GM12878 (cell line): ENCODE measurements at regions not wholly inside any gene's neighbourhood (a gene's known extent, or its start where the extent isn't known, plus 50 kb on each side); places are given as distances from the start of the nearest gene placed in this dataset.

Source experiments
- CBX5 ChIP-seq: sonication (generic); IDR thresholded peaks from 2 replicates; pipeline ENCODE4 v1.6.1; 2016; ENCODE audit warnings: low read depth, moderate library complexity, mild to moderate bottlenecking, inconsistent platforms
- EZH2 ChIP-seq: IDR thresholded peaks from 2 replicates; pipeline ENCODE4 v1.6.1; 2012; ENCODE audit warnings: low read depth, mild to moderate bottlenecking, control low read depth, inconsistent platforms, low read length, borderline replicate concordance; ENCODE audit not compliant: control insufficient read depth
- HDAC2 ChIP-seq: fragments of 200-600 bp; sonication (generic); IDR thresholded peaks from 2 replicates; pipeline ENCODE4 v1.6.1; 2017
- POLR2A ChIP-seq: IDR thresholded peaks from 2 replicates; pipeline ENCODE4 v1.6.1; 2011; ENCODE audit warnings: low read depth, mild to moderate bottlenecking, low read length
- SP1 ChIP-seq: IDR thresholded peaks from one replicate; pipeline ENCODE4 v1.6.1; 2011; ENCODE audit warnings: low read depth, low read length
- TF ChIP-seq, protein P1 (sequence below), 3 experiments: IDR thresholded peaks in 2 of 3; conservative IDR thresholded peaks in 1 of 3; 2 replicates each; pipeline ENCODE4 v1.5.1; 2011; ENCODE audit warnings: low read depth in 3 of 3, low read length in 3 of 3, mild to moderate bottlenecking in 3 of 3, control low read depth in 2 of 3, moderate library complexity in 2 of 3, inconsistent platforms in 1 of 3, mixed read lengths in 1 of 3; ENCODE audit not compliant: control insufficient read depth in 2 of 3, insufficient read depth in 1 of 3; ENCODE audit errors: extremely low read depth in 1 of 3

DNA sequence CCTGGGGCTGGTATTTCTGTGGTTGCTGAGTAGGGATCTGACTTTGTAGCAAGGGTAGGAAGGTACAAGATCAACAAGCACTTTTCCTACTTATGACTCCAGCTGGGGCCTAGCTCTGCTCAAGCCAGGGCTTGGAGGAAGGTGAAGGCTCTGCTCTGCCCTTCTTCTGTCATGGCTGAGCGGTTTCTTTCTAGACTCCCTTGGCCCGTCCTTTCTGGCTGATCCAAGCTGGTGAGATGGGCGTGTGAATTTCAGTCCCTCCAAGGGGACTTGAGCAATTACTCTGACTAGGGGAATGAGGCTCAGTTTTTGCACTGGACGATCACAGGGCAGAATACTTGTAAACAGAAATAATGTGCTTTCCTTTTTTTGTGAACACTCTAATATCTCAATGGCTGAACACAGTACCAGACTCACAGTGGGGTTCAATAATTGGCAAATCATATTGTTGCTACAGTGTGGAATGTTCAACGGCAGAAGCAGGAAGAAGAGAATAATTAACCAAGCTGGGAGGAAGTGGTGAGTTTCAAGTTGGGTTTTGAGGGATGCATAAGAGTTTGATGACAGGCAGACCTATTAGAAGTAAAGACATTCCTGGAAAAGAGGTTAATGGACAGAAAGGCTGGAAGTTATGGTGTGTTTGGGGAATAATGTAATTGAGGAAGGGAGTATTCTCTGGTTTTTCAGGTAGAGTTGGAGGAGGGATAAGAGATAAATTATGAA lies 507.6 kb downstream of the MIAT start:
- TF ChIP-seq EZH2: no peak
- TF ChIP-seq CBX5: no peak
- no peak for TF ChIP-seq POLR2A
- no peak for TF ChIP-seq SP1
- TF ChIP-seq, protein P1, sequence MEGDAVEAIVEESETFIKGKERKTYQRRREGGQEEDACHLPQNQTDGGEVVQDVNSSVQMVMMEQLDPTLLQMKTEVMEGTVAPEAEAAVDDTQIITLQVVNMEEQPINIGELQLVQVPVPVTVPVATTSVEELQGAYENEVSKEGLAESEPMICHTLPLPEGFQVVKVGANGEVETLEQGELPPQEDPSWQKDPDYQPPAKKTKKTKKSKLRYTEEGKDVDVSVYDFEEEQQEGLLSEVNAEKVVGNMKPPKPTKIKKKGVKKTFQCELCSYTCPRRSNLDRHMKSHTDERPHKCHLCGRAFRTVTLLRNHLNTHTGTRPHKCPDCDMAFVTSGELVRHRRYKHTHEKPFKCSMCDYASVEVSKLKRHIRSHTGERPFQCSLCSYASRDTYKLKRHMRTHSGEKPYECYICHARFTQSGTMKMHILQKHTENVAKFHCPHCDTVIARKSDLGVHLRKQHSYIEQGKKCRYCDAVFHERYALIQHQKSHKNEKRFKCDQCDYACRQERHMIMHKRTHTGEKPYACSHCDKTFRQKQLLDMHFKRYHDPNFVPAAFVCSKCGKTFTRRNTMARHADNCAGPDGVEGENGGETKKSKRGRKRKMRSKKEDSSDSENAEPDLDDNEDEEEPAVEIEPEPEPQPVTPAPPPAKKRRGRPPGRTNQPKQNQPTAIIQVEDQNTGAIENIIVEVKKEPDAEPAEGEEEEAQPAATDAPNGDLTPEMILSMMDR (IDR thresholded peaks at IDR 0.05 in 2 of 3, conservative IDR thresholded peaks at IDR 0.05 in 1 of 3; ENCODE audit: control insufficient read depth in 2 of 3, extremely low read depth in 1 of 3, insufficient read depth in 1 of 3, low read depth in 3 of 3, low read length in 3 of 3): no peak
- no peak for TF ChIP-seq HDAC2
